ENCODE measurements at regions not wholly inside any gene's neighbourhood (a gene's known extent, or its start where the extent isn't known, plus 50 kb on each side); places are given as distances from the start of the nearest gene placed in this dataset.

DNA sequence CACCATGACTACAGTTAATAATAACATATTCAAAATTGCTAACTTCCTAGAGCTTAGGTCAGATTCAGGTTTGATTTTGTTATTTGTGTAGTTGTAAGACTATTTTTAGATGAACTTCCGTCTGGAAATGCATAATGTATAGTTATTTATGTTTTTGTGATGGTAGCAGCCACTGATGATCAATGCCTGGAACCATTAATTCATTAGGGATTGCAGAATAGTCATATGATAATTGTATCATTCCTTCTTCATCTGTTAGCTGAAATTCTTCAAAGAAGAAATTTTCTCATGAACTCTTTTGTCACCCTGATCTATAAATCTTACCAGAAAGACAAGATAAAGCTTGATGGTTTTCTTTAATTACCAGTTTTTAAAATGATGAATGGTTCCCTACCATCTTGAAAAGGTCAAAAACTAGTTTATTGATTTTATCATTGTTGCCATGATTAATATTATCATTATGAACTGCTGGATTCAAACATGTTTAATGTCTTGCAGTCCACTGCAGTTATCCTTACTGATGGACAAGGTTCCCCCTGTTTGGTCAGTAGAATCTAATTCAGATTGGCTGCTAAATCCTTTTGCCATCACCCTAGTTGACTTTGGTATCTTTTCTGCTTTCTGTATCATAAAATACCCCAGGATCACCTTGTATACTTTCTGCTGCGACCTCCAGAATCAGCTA, 433.3 kb downstream of the GPAM start:
- no peak for DNase-seq

DNA sequence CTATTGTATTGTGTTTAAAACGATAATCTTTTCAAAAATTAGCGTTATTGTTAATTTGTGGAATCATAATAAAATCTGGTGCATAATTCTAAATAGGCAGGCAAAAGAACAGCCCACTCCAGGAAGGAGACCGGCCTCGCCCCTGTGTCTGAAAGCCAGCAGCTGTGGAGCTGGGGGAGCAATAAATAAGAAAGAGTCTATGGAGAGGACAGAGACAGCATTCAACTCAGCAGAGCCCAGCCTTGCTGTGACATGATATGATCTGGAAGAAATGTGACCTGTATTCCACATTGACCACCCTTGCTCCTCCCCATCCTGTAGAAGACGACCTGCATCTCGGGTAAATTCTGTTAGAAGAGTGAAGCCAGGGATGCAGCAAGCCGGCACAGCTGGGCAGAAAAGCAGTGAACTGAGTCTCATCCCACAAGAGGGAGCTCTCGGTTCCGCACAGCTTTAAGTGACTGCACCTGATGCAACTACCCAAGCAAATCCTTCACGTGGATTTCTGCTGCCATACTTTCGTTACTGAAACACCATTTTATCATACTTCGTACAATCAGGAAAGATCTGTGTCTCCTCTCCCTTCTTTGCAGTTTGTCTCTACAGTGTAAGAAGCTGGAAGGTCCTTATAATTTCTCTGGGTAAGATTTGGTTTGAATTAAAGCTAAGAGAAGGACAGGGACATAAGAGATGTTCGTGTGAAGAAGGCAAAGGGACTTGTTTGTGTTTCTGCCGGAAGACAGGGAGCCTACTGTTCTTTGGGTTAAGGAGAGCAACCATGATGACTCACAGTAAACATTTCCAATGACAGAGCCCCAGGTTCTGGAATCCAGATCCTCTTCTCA, 427.1 kb downstream of the GPAM start:
- peak; percentile 29 for DNase-seq

DNA sequence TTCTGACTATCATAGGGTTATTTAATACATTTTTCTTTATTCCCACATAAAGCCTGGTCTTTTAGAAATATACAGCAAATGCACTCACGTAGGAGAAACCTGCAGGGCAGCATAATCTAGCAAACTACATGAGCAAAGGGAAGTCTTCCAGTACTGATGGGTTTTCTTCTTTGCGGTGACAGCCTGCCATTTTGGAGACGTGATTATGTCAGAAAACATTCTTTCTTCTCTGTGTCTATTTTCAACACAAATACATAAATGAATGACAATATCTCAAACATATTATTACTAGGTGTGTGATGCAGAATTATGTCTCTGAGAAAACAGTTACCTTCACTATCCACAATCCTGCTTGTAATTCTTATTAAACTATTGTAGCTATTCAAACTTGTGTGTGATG, 425.0 kb downstream of the GPAM start:
- no peak for DNase-seq

DNA sequence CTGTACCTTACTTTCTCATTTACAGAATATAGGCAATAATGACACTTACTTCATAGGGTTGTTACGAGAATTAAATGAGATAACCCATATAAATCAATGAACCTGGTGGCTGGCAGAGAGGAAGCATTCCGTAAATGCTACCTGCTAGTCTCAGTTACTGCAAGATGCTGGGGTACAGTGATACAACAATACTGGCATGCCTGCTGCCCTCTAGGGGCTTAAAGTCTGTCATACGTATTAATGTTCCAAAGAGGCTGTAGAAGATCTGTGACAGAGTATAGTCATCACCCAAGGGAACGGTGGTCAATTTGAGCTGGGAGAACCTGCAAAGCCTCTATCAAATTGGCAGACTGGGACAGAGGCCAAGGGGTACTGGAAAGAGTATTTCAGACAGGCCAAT, 421.5 kb downstream of the GPAM start:
- DNase-seq, result no peak

DNA sequence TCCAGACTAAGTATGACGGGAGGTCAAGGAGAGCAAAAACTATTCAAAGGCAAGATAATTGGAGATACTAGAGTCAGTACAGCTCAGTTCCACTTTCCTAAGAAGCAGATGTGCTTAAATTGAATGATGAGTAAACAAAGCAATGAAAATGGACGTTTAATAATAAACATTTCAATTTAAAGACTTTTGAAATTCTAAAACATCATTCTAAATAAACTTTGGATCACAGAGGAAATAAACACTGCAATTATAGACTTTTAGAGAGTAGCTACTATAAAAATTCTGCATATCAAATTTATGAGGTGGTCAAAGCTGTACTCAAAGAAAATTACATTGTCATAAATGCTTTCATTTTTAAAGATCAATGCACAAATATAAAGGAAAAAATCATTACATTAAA, 418.3 kb downstream of the GPAM start:
- no peak for DNase-seq

DNA sequence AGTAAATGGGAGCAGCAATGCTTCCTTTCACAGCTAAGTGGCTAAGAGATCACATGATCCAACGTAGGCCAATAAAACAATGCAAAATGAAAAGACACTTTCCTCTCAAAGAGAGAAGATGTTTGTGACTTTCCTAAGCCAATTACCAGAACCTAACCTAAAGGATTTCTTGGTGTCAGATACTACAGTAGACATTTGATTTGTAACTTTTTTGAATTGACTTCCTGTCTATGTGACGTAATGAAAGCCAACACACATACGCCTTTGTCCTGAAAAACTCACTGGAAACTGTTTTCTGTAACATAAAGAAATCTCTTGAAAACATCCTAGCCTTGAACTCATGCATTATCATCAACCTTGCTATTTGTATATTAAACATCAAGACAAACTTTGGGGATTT, 417.1 kb downstream of the GPAM start:
- no peak for DNase-seq

DNA sequence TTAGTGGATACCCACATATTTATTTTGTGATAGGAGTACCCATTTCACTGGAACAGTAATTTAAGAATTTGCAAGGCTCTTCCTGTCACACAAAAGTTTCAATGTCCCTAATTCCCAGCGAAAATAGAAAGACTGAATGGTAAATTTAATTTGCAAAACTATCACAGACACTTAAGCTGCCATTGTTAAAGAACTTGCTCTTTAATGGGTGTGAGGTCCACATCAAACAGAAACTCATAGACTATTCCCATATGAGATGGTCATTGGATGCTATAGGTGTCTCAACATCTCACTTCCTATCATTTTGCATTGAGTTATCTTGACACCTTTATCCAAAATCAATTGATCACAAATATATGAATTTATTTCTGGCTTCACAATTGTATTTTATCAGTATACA, 415.9 kb downstream of the GPAM start:
- DNase-seq, result no peak

DNA sequence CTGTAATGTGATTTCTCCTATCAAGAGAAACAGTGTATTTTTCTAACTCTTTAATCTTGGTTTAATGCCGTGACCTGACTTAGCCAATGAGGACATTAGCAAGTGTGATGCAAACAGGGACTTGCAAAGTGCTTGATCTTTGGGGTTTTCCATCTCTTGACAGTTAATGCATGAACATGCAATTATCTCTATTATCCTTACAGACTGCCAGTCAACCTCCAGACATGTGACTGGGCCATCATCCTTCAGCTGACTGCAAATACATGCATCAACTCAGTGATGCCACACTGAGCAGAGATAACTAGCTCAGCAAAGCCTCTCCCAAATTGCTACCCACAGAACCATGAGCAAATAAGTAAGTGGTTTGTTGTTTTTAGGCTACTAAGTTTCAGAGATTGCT, 409.6 kb downstream of the GPAM start:
- no peak for DNase-seq

DNA sequence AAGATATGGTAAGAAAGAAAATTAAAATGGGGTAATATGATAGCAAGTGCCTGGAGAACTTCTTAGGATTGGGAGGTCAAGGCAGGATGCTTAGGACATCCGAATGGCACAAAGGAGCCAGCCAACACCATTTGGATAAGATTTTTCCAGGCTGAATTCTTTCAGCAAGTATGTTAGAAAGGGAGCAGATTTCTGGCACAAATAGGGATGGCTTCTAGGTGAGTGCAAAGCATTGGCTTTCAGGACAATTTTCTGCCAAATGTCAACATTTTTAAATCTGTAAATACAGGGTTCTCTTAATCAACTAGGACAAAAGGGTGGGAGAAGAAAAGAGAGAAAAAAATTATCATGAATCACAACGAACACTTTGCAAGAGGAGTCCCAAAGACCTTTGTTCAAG, 409.1 kb downstream of the GPAM start:
- DNase-seq, result no peak

DNA sequence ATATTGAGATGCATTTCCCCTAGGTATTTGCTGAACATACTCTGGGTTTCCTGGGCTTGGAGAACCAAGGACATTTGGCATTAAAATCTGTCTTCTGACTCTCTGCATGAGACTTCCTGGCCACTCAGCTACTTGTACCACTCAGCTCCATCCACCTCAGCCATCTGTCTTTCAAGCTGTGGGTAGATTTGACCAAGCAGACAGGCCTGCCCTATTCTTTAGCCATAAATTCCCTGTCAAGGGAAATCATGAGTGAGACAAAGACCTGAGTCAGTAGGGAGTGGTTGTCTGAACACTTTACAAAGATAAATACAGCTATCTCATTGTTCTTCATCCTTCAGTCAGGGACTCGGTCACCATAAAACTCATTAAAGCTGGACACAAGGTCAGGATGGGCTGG, 399.1 kb downstream of the GPAM start:
- DNase-seq, result no peak

DNA sequence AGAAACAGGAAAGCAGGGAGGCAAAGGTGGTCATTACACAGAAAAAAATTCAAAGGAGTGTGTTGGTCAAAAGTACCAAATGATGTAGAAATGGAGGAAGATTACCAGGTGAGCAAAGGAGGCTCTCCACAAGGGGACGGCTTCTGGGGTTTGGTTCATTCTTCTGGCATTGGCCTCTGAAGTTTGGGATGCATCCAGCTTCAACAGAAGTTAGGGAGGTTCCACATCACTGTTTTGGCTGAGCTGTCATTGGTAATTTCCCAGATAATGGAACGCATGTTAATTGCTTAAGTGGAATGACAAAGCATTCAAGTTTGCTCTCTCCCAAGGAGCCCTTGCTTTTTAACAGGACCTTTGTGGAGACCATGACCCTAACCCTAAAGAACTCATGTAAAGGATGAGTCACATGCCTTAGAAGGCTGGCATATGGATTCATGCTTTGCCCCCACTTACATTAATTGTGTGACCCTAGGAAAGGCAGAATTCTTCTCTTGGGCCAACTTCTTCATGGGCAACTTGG, 398.6 kb downstream of the GPAM start:
- DNase-seq, result no peak

DNA sequence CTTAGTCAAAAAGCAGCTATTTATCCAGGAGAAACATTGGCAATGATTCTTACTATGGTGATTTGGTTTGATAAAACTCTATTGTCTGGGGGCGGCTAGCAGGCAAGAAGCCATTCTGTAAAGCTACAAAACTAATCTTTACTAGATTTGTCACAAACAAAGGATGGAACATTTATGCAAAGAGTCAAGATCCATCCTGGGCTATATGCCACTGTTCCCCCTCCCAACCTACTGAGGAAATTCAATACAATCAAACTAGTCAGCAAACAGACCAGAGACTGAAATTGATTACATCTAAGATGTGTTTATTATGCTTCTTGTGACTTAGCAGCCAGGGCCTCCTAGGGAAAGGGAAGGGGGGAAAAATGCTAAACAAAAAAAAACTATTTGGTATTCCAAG, 397.6 kb downstream of the GPAM start:
- no peak for DNase-seq

DNA sequence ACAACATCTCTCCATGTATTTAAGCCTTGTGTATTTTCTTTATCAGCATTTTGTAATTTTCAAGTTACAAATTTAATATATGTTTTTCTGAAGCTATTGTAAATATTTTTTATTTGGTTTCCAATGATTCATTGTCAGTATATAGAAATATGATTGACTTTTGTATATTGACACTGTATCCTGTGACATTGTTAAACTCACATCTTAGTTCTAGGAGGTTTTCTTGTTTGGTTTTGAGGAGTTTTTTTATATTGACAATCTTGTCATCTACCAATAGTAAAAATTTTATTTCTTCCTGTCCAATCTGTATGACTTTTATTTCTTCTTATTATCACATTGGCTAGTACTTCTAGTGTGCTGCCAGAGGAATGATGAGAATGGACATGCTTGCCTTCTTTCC, 393.7 kb downstream of the GPAM start:
- DNase-seq, result no peak

DNA sequence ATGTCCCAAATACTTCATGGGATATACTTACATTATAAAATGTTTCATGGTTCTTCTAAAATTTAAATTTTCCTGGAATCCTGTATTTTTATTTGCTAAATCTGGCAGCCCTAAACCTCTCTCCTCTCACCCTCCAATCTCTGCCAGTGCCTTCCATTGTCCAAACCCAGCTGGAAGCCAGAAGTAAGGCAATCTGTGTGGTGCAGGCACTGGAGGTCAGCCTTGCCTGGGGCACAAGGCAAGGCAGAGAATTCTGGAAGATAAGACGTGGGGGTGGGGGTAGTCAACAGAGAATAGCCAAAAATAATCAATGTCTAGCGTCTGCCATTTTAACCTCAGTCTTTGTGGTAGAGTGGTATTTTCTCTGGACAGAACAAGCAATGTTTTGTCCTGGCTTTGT, 381.7 kb downstream of the GPAM start:
- DNase-seq, result no peak

DNA sequence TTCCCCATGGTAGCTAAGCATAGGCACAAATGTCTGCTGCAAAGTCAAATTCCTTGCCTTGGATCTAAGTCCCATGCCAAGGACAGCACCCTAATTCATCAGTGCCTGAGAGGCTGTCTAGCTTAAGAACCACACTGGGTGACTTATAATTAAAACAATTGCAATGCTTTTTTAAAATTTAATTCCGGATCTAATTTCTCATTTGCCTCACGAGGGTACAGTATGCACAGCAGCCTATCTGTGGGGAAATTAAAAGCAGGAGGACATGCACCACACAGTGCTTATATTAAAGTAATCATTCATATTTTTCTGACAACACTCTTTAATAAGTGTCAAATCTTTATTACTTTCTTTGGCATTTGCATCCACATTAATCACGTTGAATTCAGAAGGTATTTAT, 378.8 kb downstream of the GPAM start:
- DNase-seq, result no peak

DNA sequence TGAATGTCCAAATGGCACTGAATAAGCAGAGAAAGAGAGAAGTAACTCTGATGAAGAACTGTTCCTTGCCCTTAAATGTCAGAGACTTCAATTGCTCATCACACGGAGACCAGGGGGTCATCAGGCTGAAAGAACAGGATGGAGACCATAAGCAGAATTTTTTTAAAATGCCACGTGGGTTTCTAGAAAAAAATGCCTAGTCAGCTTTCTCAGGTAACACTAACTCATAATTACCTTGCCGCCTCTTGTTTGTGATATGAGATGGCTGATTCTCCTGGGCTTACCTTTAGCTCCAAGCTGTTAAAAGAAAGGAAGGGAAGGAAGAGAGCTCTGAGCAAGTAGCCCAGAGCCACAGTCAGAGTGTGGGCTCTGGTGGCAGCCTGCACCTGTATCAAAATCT, 372.0 kb downstream of the GPAM start:
- DNase-seq, result no peak

DNA sequence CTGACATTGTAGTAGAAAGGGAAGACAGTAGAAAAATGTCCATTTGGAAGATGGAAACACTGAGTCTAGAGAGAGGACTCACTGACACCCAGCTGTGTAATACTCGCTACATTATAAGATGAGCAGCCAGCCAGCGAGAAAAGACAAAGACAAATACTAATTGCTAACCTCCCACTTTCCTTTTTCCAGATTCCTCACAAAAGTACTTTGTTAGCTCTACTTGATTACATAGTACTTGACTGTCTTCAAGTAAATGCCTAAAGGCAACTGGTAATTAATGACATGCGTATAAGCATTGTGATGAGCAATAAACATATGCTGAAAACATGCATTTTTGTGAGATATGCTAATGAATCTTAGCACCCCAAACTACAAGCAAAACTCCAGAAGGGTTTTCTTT, 363.1 kb downstream of the GPAM start:
- DNase-seq, result no peak

DNA sequence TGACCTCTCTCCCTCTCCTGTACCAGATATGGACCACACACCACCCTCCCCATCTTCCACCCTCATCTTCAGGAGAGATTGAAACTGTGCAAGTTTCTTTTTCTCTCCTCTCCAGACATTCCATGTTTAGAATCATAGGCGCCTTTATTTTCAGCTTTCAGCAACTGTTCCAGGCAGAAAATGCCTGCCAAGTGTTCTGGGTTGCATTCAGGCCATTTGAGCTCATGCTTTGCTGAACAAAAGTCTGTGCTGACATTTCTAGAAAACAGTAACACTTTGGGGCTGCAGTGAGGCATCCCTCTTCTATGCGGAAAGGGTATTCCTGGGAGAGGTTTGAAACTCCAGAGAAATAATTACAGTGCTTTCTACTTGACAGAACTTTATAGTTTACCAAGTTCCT, 361.7 kb downstream of the GPAM start:
- DNase-seq, result no peak

DNA sequence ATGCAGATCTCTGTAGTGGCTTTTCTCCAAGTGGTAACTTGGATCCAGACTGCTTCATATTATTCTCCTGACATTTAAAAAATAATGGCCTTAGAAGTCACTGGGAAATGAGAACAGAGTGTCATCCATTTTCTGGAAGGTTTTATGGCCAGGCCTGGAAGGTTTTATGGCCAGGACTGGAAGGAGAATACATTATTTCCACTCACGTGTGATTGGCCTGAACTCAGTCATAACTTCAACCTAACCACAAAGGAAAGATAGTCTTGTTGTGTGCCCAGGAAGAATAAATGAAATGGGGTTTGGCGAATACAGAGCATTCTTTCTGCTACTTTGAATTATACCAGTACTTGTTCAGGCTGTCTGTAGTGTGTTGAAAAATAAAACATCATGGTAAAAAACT, 360.9 kb downstream of the GPAM start:
- DNase-seq, result no peak

DNA sequence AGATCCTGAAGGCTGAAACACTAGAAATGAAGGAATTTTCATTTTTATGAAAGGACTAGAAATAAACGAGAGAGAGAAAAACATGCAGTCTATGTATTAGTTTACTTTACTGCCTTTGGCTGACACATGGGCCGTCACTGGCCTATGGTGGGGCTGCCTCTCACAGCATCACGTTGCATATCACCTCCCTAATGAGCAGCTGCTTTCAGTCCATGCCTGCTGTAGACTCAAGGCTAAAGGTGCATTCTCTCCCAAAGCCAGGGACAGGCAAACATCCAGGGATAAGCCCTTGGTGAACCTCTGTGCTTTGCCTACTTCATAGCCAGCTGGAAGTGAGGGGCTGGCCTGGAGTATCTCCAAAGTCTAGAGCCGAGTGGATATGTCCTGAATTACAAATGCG, 359.4 kb downstream of the GPAM start:
- no peak for DNase-seq

DNA sequence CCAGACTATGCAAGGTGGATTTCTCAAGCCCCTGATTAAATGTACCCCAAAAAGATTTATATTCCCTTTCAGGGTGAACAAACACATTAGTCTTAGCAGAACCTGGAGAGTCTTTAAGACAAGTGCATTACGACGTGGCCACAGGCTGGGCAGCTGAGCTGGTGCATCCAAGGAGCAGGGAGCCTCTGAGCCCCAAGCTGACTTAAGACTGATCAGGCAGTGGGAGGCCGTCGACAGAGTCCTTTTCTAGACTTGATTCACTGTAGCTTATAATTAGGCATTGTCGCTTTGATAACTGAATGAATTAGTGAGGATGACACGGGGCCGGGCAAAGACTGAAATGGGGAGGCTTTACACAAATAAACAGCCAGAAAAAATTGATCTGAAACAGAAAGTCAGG, 353.2 kb downstream of the GPAM start:
- DNase-seq, result no peak

DNA sequence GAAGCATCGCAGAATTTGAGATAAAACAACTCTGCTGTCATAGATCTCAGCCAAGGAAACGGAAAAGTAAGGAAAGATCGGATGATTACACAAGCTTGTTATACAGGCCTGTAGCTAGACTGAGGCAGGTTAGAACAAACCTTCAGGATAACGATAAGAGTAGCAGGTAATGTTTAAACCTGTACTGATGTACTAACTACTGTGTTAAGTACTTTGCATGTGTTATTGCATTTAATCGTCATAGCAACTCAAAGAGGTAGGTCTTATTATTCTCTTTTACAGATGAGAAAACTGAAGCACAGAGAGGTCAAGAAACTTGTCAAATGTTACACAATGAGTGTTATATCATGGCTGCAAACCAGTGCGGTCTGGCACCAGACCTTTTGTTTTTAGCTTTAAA, 352.5 kb downstream of the GPAM start:
- DNase-seq, result no peak

DNA sequence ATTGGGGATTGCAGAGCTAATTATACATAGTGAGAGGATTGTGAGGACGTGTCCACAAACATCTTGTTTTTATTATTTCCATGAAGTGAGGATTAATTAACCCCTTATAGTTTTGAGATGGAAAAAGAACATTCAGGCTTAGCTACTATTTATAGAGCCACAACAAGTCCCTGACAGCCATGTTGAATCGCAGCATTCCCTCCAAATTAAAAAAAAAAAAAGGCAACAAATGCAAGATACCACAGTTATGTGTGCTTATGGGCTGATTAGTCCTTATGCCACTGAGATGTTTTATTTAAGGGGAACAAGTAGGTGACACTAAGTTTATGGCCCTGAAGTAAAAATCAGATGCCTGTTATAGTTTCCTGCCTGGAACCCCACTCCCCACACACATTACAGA, 350.3 kb downstream of the GPAM start:
- no peak for DNase-seq

DNA sequence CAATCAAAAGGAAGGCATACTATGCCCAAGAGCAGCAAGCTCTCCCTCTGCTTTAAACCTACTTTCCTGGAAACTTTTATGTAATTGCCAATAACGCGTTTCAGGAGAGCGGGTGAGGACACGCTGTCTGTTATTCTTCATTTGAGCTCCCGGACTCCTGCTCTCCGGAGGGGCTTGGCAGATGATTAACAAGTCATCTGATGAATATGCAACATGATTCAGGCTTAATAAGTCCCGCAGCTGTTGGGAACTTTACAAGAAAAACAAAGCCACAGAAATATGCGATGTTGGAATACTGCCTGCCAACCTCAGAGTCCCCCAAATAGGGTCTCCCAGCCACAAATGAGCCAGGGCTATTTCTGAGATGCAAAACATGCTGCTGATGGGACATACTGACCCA, 348.0 kb downstream of the GPAM start:
- DNase-seq, result no peak

DNA sequence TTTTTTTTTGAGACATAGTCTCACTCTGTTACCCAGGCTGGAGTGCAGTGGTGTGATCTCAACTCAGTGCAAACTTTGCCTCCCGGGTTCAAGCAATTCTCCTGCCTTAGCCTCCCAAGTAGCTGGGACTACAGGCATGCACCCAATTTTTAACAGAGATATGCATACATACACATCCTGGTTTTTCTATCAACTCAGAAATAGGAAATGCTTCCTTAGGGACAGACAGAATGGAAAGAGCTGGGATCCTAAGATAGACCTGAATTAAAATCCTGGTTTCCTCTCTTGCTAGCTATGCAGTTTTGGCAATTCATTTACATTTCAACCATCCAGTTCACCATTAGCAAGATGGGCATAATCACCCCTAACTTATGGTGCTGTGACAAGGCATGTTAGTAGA, 347.5 kb downstream of the GPAM start:
- DNase-seq, result no peak
